ENCODE measurements at regions not wholly inside any gene's neighbourhood (a gene's known extent, or its start where the extent isn't known, plus 50 kb on each side); places are given as distances from the start of the nearest gene placed in this dataset.

- Histone ChIP-seq H3K9ac (ENCODE audit: low read length) (no peak overlapping the region), H3K36me3 (ENCODE audit: insufficient read depth, low read length) (no peaks in the 10 kb centered on the region), H3K4me3 (ENCODE audit: low read depth, low read length, poor library complexity, severe bottlenecking) (no peak overlapping the region), H3K9me2 (ENCODE audit: low read depth, low read length) (no peaks in the 10 kb centered on the region), H3K4me1 (ENCODE audit: insufficient read depth, low read length, severe bottlenecking) (no peaks in the 10 kb centered on the region), H2AFZ (ENCODE audit: low read length) (no peak overlapping the region), H3K9me3 (ENCODE audit: low read length) (no peaks in the 10 kb centered on the region), H4K20me1 (ENCODE audit: insufficient read depth, low read length) (no peaks in the 10 kb centered on the region), H3K4me2 (ENCODE audit: low read length) (no peak overlapping the region), H3K27ac (ENCODE audit: low read depth, low read length, poor library complexity, severe bottlenecking) (no peak overlapping the region), H3K27me3 (ENCODE audit: insufficient read depth, low read length) (0 out of 2 replicates have a peak, but pooled peaks cover 3% of the 10 kb centered on the region), H3K79me2 (ENCODE audit: insufficient read depth, low read length) (no peaks in the 10 kb centered on the region), H3F3A (ENCODE audit: insufficient read depth, low read length) (no peaks in the 10 kb centered on the region)
- no peak for TF ChIP-seq EZH2 (IDR thresholded peaks at IDR 0.05; ENCODE audit: borderline replicate concordance, low read length)
- TF ChIP-seq, protein P1, sequence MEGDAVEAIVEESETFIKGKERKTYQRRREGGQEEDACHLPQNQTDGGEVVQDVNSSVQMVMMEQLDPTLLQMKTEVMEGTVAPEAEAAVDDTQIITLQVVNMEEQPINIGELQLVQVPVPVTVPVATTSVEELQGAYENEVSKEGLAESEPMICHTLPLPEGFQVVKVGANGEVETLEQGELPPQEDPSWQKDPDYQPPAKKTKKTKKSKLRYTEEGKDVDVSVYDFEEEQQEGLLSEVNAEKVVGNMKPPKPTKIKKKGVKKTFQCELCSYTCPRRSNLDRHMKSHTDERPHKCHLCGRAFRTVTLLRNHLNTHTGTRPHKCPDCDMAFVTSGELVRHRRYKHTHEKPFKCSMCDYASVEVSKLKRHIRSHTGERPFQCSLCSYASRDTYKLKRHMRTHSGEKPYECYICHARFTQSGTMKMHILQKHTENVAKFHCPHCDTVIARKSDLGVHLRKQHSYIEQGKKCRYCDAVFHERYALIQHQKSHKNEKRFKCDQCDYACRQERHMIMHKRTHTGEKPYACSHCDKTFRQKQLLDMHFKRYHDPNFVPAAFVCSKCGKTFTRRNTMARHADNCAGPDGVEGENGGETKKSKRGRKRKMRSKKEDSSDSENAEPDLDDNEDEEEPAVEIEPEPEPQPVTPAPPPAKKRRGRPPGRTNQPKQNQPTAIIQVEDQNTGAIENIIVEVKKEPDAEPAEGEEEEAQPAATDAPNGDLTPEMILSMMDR (IDR thresholded peaks at IDR 0.05; ENCODE audit: low read length) = no peak
These were observed 140.7 kb upstream of the KLF12 start for GRCh38 chr13:74274916-74275315.

- no peak overlapping the region for H3K4me3 ChIP-seq (ENCODE audit: low read depth, low read length, poor library complexity, severe bottlenecking)
- H3K27me3 ChIP-seq (ENCODE audit: insufficient read depth, low read length) = 0 out of 2 replicates have a peak, but pooled peaks cover 3% of the 10 kb centered on the region
- TF ChIP-seq, protein P1 (IDR thresholded peaks at IDR 0.05; ENCODE audit: low read length) = no peak
- TF ChIP-seq EZH2 (IDR thresholded peaks at IDR 0.05; ENCODE audit: borderline replicate concordance, low read length) = no peak
- H3K36me3 ChIP-seq (ENCODE audit: insufficient read depth, low read length) = no peaks in the 10 kb centered on the region
- no peaks in the 10 kb centered on the region for H4K20me1 ChIP-seq (ENCODE audit: insufficient read depth, low read length)
- no peak overlapping the region for H3K9ac ChIP-seq (ENCODE audit: low read length)
- no peaks in the 10 kb centered on the region for H3K79me2 ChIP-seq (ENCODE audit: insufficient read depth, low read length)
- no peak overlapping the region for H3K4me2 ChIP-seq (ENCODE audit: low read length)
- H2AFZ ChIP-seq (ENCODE audit: low read length) = no peak overlapping the region
- no peaks in the 10 kb centered on the region for H3K9me2 ChIP-seq (ENCODE audit: low read depth, low read length)
- H3K9me3 ChIP-seq (ENCODE audit: low read length) = no peaks in the 10 kb centered on the region
- H3F3A ChIP-seq (ENCODE audit: insufficient read depth, low read length) = no peaks in the 10 kb centered on the region
- no peaks in the 10 kb centered on the region for H3K4me1 ChIP-seq (ENCODE audit: insufficient read depth, low read length, severe bottlenecking)
- H3K27ac ChIP-seq (ENCODE audit: low read depth, low read length, poor library complexity, severe bottlenecking) = no peak overlapping the region
These were observed 139.4 kb upstream of the KLF12 start for GRCh38 chr13:74273581-74273980.

DNA sequence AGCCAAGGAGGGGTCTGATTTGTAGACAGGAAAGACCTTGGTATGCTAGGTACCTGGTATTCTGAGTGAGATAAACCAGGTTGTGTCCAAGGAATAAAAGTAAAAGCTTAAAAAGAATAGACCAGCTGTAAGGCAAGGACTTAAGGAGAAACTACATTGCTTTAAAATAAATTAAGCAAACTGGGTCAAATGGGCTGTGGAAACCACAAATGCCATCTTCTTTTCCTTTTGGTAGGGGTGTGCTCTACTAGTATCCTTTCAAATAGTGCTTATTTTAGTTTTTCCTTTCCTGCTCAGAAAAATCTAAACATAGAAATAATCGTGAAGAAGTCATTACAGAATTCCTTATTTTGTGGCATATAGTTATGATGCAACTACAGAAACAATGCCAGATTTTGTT lies 138.6 kb upstream of the KLF12 start:
- Histone ChIP-seq H3F3A (ENCODE audit: insufficient read depth, low read length) (no peaks in the 10 kb centered on the region), H3K4me1 (ENCODE audit: insufficient read depth, low read length, severe bottlenecking) (no peaks in the 10 kb centered on the region), H3K79me2 (ENCODE audit: insufficient read depth, low read length) (no peaks in the 10 kb centered on the region), H3K27me3 (ENCODE audit: insufficient read depth, low read length) (0 out of 2 replicates have a peak, but pooled peaks cover 3% of the 10 kb centered on the region), H3K27ac (ENCODE audit: low read depth, low read length, poor library complexity, severe bottlenecking) (no peak overlapping the region), H3K9me3 (ENCODE audit: low read length) (no peaks in the 10 kb centered on the region), H3K4me2 (ENCODE audit: low read length) (no peak overlapping the region), H3K36me3 (ENCODE audit: insufficient read depth, low read length) (no peaks in the 10 kb centered on the region), H3K4me3 (ENCODE audit: low read depth, low read length, poor library complexity, severe bottlenecking) (no peak overlapping the region), H4K20me1 (ENCODE audit: insufficient read depth, low read length) (no peaks in the 10 kb centered on the region), H3K9ac (ENCODE audit: low read length) (no peak overlapping the region), H2AFZ (ENCODE audit: low read length) (no peak overlapping the region), H3K9me2 (ENCODE audit: low read depth, low read length) (no peaks in the 10 kb centered on the region)
- TF ChIP-seq EZH2 (IDR thresholded peaks at IDR 0.05; ENCODE audit: borderline replicate concordance, low read length) = no peak
- TF ChIP-seq, protein P1 (IDR thresholded peaks at IDR 0.05; ENCODE audit: low read length) = no peak

Data from OCI-LY1 (cell line).